ENCODE measurements at regions not wholly inside any gene's neighbourhood (a gene's known extent, or its start where the extent isn't known, plus 50 kb on each side); places are given as distances from the start of the nearest gene placed in this dataset. TPM values are rescaled to one million over a fixed set of nuclear protein-coding genes. Genes with fewer than 3 reads are reported as not detected.

GRCh38 chr2:65485839-65486238, 53.4 kb upstream of the SPRED2 start:
- 91 to 93% methylated on average over 5 of the region's 5 CpGs for WGBS, 2 donors
- H3K9me3 ChIP-seq, result no peaks in the 10 kb centered on the region
- no peak overlapping the region for H3K4me3 ChIP-seq (replicated peaks in 1 of 3)
- TF ChIP-seq POLR2A (IDR thresholded peaks at IDR 0.05) (no peak), CTCF (IDR thresholded peaks at IDR 0.05) (no peak)
- H3K36me3 ChIP-seq, result no peaks in the 10 kb centered on the region
- H3K27ac ChIP-seq, result no peak overlapping the region
- no peak for DNase-seq
- intact Hi-C loops (cut with DNase I), result no loop called here
- no peaks in the 10 kb centered on the region for H3K4me1 ChIP-seq
- H3K27me3 ChIP-seq, result no peaks in the 10 kb centered on the region

- no peaks in the 10 kb centered on the region for H3K9me3 ChIP-seq
- intact Hi-C loops (cut with DNase I), result no loop called here
- H3K4me3 ChIP-seq (replicated peaks in 1 of 3), result no peak overlapping the region
- H3K27me3 ChIP-seq, result no peaks in the 10 kb centered on the region
- no peaks in the 10 kb centered on the region for H3K36me3 ChIP-seq
- no peak for TF ChIP-seq POLR2A (IDR thresholded peaks at IDR 0.05)
- TF ChIP-seq CTCF (IDR thresholded peaks at IDR 0.05), result no peak
- 68 to 85% methylated on average over 4 of the region's 4 CpGs for WGBS, 2 donors
- no peak for DNase-seq
- no peak overlapping the region for H3K27ac ChIP-seq
- H3K4me1 ChIP-seq, result no peaks in the 10 kb centered on the region
Measured at GRCh38 chr2:65483763-65484162, 51.4 kb upstream of the SPRED2 start.

GRCh38 chr2:65482971-65483370, 50.6 kb upstream of the SPRED2 start:
- H3K36me3 ChIP-seq, result no peaks in the 10 kb centered on the region
- H3K4me3 ChIP-seq (replicated peaks in 1 of 3), result no peak overlapping the region
- H3K4me1 ChIP-seq, result no peaks in the 10 kb centered on the region
- no peak overlapping the region for H3K27ac ChIP-seq
- 85 to 92% methylated on average over 3 of the region's 3 CpGs for WGBS, 2 donors
- no peak for DNase-seq
- no peaks in the 10 kb centered on the region for H3K27me3 ChIP-seq
- no peaks in the 10 kb centered on the region for H3K9me3 ChIP-seq
- TF ChIP-seq POLR2A (IDR thresholded peaks at IDR 0.05) (no peak), CTCF (IDR thresholded peaks at IDR 0.05) (no peak)
- intact Hi-C loops (cut with DNase I), result no loop called here

Small RNAs in the stretch of these regions (microRNA-seq; reads per million reads assigned to microRNA genes)
- not detected for gene MIR4778

Small RNAs in the stretch of these regions (small RNA-seq; reads per million reads assigned to genes)
- not detected for gene MIR4778
- gene RN7SL635P, result not detected
- not detected for gene VTRNA2-2P
